ENCODE measurements at regions not wholly inside any gene's neighbourhood (a gene's known extent, or its start where the extent isn't known, plus 50 kb on each side); places are given as distances from the start of the nearest gene placed in this dataset.
"Not testable (repeated sequence)": the region's sequence is repeated elsewhere in the genome, so short reads cannot be mapped to it uniquely, and the experiment has no call there.

DNA sequence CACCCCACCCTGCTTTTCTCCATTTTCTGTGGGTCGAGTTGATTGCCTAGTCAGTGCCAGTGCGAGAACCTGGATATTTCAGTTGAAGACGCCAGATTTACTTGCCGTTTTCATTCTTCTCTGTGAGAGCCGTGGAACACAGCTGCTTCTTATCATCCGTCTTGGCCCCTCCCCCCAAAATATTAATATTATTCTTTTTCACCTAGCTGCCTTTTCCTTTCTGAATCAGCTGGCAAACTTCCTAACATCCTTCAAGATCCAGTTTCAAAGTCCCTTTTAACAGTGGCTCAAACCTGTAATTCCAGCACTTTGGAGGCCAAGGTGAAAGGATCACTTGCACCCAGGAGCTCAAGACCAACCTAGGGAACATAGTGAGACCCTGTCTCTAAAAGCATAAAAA, 117.1 kb upstream of the RASA1 start:
- no peak for DNase-seq

DNA sequence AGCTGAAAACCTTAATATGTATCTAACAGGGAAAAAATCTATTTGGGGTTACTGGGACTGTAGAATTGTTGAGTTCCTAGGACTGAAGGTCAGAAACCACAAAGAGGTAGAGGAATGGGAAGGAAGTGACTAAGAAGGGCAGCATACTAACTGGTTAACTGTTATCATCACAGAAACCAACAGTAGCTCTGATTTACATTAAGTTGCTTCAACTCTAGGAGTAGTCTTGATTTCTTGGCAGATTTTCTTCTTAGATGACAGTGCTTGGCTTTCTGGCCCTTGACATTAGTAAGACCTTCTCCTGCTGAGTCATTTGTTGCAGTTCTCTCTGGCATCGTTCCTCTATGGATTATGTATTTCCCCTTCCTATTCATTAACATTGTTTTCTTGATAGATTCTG, 116.1 kb upstream of the RASA1 start:
- DNase-seq = no peak

DNA sequence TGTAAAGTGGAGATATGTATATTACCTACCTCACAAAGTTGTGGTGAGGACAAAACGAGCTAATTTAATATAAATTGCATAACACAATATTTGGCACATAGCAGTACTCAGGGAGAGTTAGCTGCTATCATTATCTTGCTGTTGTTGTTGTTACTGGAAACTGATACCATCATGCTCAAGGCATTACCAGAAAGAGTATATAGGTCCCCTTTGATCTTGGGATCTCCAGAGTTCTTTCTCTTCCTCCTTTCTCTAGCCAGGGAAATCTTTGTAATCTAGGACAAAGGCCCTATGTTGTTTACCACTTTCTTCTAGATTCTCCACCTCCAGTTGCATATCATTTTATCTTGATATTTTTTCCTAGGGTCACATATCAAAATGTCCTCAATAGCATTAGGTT, 114.8 kb upstream of the RASA1 start:
- no peak for DNase-seq

DNA sequence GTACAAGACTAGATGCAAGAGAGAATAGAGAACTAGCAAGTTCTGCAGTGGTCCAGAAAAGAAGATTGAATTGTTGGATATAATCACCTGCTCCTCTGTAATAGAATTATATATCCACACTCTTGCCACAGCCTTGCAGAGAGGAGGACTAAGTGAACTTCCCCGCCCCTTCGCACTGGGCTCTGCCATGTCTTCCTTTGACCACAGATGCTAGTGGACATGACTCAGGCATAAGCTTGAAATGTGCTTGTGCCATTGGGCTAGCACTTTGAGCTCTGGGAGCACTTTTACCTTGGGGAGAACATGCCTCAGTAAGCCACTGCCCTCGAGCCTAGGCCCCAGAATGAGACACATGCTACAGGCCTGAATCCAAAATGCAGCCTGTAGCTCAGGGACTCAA, 113.5 kb upstream of the RASA1 start:
- DNase-seq = no peak

DNA sequence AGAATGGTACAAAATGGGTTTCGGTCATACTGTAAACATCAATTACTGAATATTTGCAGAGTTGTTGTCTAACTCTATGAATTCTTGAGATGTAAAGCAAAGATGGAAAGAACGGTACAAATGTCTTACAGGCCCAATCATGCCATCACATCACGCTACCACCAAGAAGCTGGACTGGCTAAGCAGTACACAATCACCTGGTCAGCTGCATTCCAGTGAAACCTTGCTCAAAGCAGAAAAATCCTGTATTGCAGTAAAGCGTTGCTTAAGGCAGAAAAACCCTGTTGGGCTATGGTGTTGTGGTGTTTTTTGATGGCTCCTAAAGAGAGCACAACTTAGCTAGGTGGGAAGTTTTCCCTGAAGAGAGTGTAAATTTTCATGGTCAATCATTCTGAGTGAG, 112.6 kb upstream of the RASA1 start:
- no peak for DNase-seq

DNA sequence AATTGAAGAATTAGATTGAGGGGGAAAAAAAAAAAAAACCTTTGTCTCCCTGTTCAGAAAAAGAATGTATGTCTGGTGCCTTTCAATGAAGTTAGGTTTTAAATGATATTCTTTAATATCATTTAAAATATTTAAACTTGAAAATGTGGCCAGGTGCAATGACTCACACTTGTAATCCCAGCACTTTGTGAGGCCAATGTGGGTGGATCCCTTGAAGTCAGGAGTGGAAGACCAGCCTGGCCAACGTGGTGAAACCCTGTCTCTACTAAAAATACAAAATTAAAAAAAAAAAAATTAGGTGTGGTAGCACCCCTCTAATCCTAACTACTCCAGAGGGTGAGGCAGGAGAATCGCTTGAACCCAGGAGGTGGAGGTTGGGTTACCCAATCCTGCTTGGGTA, 111.1 kb upstream of the RASA1 start:
- DNase-seq = peak; percentile 31

DNA sequence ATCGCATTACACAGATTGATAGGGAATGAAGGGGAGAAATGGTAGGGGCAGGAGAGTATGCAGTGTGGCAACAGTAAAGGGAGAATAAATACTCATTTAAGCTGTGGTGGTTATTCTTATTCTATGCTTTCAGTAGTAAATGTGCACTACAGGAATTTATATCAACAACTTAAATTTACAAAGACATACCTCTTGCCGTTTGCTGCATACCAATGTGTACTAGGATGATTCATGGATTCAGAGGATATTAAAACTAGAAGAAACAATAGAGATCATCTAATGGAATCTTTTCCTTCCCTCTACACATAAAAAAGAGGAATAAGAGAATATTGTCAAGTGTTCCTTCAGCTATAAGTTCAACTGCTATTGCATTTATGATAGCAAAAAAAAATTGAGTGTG, 103.3 kb upstream of the RASA1 start:
- no peak for DNase-seq

DNA sequence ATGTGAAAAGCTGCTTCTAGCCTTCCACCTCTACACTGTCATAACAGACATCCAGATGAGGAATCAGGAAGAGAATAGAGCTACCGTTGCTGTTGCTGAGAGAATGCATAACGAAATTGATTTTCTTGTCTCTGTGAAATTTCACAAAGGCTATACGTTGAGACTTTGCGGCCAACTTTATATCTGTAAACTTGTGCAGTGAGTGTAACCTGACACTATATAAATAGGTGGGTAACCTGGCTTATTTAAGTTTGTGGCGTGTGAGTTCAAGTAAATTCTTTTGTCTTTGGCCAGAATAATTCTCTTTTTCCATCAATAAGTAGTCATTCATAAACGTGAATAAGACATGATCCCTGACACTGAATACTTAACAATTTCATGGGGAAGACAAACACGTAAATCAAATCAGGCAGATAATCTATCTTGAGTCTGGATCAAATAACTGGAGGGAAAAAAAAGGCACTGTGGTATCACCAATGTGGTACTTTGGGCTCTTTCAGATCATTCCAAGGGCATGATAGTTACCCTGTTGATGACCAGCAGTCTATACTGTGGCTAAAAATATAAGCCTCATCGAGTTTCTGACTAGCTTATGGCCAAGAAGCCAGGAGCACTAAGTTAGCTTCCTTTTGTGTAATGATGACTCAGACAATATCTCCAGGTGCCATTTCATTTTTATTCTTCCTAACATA, 98.2 kb upstream of the RASA1 start:
- peak; percentile 19 for DNase-seq

DNA sequence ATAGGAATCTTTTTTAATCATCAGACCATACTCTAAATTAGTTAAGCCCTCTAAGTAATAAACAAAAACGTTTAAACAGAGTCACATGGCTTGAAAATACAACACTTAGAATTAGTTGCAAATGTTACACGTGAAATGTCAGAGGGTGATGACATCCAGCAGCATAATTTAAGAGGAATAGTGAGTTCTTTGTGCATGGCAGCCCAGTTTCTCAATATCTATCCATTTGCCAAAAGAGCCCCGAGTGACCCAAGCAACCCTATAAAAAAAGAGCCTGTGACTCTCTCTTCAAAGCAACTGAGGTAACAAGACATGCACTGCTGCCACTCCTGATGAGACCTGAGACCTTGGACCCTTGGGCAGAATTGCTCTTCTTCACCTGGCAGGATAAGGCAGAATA, 96.9 kb upstream of the RASA1 start:
- no peak for DNase-seq

DNA sequence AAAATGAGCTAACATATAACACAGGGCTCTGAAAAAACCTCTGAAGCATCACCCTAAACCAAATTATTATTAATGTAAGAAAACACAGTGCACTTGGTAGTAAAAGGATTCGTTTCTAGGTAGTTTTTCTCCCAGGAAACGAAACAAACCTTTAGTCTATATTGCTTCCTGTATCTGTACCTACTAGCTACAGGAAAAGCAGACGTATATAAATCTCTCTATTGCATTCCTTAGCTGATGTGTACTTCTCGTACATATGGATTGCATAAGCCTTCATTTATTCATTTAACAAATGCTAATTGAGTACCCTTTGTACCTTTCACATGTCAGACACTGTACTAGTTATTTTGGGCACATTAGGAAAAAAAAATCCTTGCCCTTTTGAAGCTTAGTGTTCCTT, 85.0 kb upstream of the RASA1 start:
- no peak for DNase-seq

DNA sequence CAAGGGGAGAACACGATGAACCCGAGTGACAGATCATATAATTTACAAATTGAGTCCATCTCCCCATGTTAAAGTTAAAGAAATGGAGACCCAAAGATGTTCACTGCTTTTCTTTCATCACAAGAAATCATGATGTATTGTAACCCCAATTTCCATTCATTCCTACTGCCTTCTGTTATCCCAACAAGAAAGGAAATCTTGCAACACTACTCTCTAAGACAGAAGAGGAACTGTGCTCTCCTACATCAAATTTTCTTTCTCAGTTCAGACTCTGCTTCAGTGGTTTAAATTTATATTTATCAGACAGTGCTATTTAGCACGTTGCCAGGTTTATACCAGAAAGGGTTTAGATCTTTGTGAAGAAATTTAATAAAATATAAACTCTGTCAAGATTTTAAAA, 83.8 kb upstream of the RASA1 start:
- DNase-seq = no peak

DNA sequence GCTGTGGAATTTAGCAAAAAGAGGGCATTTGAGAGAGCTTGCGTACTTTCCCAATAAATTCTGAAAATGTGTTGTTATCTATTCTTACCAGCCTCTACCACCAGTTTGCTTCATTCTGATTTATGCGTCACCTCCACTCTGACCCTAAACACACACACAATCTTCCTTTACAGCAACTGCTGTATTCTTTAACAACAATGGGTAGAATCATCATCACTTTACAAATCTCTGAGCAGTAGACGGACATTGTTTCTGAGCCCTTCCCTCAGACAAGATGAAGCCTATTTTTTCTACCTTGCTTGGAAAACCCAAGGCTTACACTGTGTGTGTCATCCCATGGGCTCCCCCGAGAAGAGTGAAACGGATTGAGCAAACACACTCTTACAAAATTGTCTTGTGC, 83.1 kb upstream of the RASA1 start:
- DNase-seq = no peak

DNA sequence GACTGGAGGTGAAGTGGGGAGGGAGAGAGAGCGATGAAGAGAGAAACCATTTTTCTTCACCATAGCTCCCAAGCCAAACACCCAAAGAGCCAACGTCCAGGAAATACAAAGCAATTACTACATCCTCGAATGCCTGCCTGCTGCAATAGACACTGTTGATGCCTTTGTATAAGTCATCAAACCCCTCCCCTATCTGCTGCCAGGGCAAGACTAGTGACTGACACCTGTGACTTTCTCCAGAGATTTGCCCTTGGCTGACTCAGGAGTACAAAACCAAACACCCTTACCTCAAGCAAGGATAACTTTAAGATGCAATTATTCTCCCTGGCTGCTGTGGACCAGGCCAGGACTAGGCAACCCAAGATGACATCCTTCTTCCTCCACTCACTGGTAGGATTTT, 81.8 kb upstream of the RASA1 start:
- peak; percentile 31 for DNase-seq

DNA sequence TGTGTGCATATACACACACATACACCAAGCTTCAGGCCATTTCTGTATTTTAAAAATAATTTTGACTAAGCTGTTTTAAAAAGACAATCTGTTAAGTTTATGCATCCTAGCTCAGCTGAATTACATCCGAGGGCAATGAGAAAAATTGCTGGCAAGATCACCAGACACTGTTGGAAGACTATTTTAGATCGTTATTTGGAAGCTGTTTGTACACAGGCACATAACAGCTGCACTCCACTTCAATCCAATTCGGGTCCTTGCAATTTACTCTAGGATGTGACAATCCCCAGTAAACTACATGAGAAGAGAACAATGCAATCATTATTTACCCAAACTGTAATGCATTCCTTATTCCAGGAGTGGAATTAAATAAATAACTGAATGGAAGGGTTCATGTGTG, 79.3 kb upstream of the RASA1 start:
- no peak for DNase-seq

DNA sequence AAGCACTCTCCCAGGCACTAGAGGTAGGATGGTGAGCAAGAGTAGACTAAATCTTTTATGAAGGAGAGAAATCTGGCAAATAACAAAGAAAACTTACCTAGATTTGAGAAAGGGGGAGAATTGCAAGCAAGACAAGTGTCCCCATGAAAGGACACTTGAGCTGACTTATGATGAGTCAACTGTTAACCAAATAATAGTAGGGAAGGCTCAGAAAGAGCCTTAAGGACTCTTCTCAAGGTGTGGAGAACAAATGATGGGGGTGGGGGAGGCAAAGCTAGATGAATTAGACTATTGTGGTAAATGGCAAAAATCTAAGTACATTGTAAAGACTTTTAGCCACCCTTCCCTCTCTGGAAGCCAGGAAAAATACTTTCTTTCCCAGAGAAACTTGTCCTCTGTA, 77.6 kb upstream of the RASA1 start:
- DNase-seq = peak; percentile 17

DNA sequence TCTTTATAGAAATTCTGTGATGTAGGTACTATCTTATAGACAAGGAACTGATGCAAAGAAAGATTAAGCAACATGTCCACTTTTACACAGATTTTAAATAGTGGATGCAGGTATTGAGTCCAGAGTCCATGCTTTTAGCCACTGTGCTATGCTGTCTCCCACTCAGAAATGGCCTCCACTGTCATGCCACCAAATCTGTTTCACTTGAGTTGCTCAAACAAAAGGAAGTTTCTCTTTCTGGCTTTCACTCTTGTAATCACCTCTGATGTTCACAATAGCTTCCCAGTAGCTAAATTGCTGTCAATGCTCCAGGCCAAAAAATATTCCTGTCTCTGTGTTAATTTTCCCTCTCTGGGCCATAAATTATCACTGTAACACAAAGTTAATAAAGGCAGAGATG, 77.0 kb upstream of the RASA1 start:
- peak; percentile 3 for DNase-seq

DNA sequence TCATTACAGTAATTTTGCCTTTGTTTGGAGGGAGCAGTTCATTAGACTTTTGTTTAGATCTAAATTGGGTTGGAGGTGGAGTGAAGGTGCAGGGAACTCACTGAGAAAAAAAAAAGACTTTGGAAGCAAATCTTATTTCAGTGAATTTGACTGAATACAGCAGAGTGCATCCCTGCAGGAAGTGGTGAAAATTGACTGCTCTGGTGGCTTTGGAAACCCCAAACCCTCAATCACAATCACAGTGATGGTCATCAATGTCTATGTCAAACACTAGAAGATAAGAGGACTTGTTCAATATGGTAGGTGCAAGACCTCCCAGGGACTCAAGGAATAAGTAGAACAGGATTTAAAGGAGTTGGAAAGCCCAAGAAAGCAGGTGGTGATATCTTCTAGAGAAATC, 76.0 kb upstream of the RASA1 start:
- no peak for DNase-seq

DNA sequence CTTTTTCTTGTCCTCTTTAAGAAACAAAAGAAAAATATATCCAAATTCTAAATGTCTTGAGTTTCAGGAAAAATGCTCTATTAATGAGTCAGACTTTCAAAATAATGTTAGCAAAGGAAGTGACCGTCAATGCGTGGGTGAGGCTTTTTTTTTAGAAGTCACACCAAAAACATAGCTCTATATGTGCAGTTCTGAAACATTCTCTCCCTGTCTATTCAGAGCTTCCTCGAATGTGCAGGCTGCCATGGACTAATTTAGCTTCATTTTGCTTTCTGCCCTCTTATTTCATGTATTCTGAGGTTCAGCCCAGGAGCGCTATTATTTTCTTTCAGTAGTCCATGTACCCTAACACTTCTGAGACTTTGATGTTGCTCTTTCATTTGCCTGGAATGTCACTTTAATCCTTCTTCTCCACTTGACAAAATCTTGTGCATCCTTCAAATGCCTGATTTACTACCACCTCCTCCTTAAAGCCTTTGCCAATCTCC, 72.5 kb upstream of the RASA1 start:
- no peak for DNase-seq

DNA sequence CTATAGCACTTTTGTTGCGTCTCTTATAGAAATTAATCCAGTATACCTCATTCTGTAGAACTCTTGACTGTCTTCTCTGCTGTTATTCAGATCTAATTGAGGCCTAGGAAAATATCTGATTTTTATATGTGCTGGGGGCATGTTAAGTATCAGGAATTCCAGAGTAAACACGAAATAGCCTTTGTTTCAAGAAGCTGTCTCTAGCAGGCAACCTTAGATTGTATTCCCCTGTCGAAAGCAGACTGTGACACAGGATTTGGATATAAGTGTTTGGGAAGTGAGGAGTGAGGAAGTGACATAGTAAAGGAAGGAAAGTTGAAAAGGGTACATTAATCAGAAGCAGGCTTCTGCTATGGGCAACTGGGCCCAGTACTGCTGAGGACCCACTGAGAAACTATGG, 72.1 kb upstream of the RASA1 start:
- no peak for DNase-seq

DNA sequence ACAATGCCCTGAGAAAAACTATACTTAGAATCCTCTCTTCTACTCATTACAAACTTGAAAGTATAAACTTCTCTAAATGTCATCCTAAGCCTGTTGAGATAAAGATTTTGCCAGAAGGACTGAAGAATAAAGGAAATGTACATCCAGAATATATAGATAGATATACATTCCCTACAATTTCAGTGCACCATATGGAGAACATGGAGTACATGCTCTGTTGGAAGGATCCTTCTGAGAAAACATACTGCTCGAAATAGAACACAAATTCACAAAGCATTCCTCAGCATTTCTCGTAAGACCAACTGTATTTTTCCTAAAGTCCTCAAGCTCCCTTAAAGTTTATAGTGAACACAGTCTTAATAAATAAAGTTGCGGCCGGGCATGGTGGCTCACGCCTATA, 69.7 kb upstream of the RASA1 start:
- DNase-seq = no peak

DNA sequence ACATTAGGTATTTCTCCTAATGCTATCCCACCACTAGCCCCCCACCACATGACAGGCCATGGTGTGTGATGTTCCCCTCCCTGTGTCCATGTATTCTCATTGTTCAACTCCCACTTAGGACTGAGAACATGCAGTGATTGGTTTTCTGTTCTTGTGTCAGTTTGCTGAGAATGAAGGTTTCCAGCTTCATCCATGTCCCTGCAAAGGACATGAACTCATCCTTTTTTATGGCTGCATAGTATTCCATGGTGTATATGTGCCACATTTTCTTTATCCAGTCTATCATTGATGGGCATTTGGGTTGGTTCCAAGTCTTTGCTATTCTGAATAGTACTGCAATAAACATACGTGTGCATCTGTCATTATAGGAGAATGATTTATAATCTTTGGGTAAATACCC, 68.4 kb upstream of the RASA1 start:
- not testable (repeated sequence) for DNase-seq

DNA sequence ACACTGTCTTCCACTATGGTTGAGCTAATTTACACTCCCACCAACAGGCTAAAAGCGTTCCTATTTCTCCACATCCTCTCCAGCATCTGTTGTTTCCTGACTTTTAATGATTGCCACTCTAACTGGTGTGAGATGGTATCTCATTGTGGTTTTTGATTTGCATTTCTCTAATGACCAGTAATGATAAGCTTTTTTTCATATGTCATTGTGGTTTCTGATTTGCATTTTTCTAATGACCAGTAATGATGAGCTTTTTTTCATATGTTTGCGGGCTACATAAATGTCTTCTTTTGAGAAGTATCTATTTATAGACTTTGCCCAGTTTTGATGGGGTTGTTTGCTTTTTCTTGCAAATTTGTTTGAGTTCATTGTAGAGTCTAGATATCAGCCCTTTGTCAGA, 68.0 kb upstream of the RASA1 start:
- DNase-seq = not testable (repeated sequence)

DNA sequence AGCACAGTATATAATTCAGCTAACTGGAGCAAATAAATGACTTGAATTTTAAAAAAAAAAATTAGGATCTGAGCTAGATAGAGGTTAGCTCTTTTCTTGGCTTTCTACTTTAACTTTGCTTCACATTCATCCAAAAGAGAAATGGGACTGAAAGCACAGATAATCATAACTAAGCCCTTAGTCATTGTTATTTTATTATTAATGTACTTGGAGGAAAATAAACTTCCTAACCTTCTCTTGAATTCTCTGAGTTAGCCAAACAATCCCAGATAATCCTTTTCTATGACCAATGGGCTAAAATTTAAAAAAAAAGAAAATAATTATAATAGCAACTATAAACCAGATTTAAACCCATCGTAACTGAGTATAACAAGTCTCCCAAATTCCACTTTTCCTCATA, 57.6 kb upstream of the RASA1 start:
- DNase-seq = no peak

DNA sequence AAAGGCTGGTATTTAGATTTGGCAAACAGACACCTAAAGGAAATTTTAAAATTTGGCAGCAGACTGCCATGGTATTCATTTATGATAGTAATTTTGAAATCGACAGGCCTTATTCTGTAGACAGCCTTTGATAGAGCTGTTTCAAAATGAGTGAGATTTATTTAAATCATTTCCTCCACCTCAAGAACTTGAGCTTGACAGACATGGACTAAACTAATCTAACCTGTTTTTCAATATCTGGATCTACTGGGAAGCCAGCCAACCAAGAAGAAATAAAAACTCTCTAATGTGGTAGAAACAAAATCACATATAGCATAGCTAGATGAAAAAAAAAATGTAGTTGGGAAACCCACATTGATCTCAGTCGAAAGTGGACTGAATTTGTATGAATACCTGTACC, 56.9 kb upstream of the RASA1 start:
- DNase-seq = peak; percentile 83

DNA sequence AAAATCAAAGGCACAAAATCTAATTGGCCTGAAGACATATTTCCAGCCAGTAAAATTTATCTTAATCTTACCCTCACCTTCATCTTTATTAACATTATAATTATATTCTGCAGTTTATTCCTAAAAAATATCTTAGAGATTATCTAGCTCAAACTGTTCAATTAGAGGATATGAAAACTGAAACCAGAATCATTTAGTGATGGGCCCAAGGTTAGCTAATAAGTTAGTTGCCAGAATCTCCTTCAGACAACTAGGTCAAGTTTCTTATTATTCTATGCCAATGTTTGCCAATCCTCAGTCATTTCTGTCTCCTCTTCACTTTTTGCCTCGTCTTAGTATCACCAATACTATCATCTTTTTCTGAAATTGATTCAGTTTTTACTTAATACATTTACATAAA, 56.0 kb upstream of the RASA1 start:
- no peak for DNase-seq

DNA sequence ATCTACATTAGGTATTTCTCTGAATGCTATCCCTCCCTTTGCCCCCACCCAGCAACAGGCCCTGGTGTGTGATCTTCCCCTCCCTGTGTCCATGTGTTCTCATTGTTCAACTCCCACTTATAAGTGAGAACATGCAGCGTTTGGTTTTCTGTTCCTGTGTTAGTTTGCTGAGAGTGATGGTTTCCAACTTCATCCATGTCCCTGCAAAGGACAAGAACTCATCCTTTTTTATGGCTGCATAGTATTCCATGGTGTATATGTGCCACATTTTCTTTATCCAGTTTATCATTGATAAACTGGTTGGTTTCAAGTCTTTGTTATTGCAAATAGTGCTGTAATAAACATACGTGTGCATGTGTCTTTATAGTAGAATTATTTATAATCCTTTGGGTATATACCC, 55.5 kb upstream of the RASA1 start:
- not testable (repeated sequence) for DNase-seq

Measured in DMS53 (cell line).